Panc1 (cell line): ENCODE measurements at regions not wholly inside any gene's neighbourhood (a gene's known extent, or its start where the extent isn't known, plus 50 kb on each side); places are given as distances from the start of the nearest gene placed in this dataset.

Source experiments
- ATAC-seq: fragments of 200-7000 bp; cut with Tn5 transposase; 2 replicates; pipeline ENCODE4 v1.9.1; 2020; ENCODE audit warnings: mild to moderate bottlenecking, moderate library complexity
- BruUV-seq: library from RNA; stranded (reverse); fragments of 400-500 nt; replicated peaks from 2 replicates; lab custom pipeline; 2021; lab: Mats Ljungman, UMichigan
- CTCF ChIA-PET: fragments of 300-600 bp; sonication (Branson Sonifier 250); formaldehyde crosslinking; loops from one replicate; lab custom pipeline; 2022; ENCODE audit warnings: antibody characterized with exemption; lab: Charles Lee
- POLR2A ChIA-PET: fragments of 300-600 bp; sonication (Branson Sonifier 250); formaldehyde crosslinking; loops from one replicate; lab custom pipeline; 2022; ENCODE audit warnings: antibody characterized with exemption; lab: Charles Lee
- DNase-seq: peaks from one replicate; pipeline ENCODE4 v3.0.0-alpha.2; 2010; ENCODE audit warnings: low read depth, low spot score
- H3K27ac ChIP-seq: 2 replicates; pipeline ENCODE4 v1.5.1; 2011; ENCODE audit warnings: mild to moderate bottlenecking, low read length, inconsistent platforms
- H3K27me3 ChIP-seq: fragments of 200-500 bp; sonication (Bioruptor generic); 2 replicates; pipeline ENCODE4 v1.6.0; 2014; ENCODE audit warnings: low read length, inconsistent platforms; ENCODE audit not compliant: control insufficient read depth, insufficient read depth
- H3K36me3 ChIP-seq: fragments of 200-500 bp; sonication (Bioruptor generic); 2 replicates; pipeline ENCODE4 v1.5.1; 2014; ENCODE audit warnings: inconsistent platforms, mild to moderate bottlenecking, low read length, moderate library complexity; ENCODE audit not compliant: control insufficient read depth, insufficient read depth
- H3K4me1 ChIP-seq: 2 replicates; pipeline ENCODE4 v1.5.1; 2011; ENCODE audit warnings: inconsistent platforms, mild to moderate bottlenecking, low read length, moderate library complexity; ENCODE audit not compliant: control insufficient read depth, insufficient read depth
- H3K4me3 ChIP-seq, 2 experiments: 2 replicates each; pipeline ENCODE4 v1.5.1; 2011 to 2012; ENCODE audit warnings: low read depth in 2 of 2, low read length in 2 of 2, mild to moderate bottlenecking in 2 of 2, inconsistent platforms in 1 of 2, moderate library complexity in 1 of 2
- H3K9me3 ChIP-seq: fragments of 200-500 bp; sonication (Bioruptor generic); 2 replicates; pipeline ENCODE4 v1.5.1; 2014; ENCODE audit warnings: low read depth, mild to moderate bottlenecking, inconsistent platforms, low read length, moderate library complexity; ENCODE audit not compliant: control insufficient read depth, insufficient read depth
- CTCF ChIP-seq: fragments of 450-650 bp; IDR thresholded peaks from 2 replicates; pipeline ENCODE4 v1.5.1; 2017; ENCODE audit warnings: mild to moderate bottlenecking
- POLR2AphosphoS5 ChIP-seq: IDR thresholded peaks from 2 replicates; pipeline ENCODE4 v1.6.1; 2012; ENCODE audit warnings: mild to moderate bottlenecking, low read depth, low read length, moderate library complexity
- REST ChIP-seq, 2 experiments: IDR thresholded peaks; 2 replicates each; pipeline ENCODE4 v1.6.1; 2011 to 2012; ENCODE audit warnings: low read depth in 2 of 2, control low read depth in 1 of 2, low read length in 1 of 2, mild to moderate bottlenecking in 1 of 2, moderate library complexity in 1 of 2; ENCODE audit not compliant: insufficient read depth in 1 of 2
- SIN3A ChIP-seq: IDR thresholded peaks from 2 replicates; pipeline ENCODE4 v1.6.1; 2012; ENCODE audit warnings: low read depth, mild to moderate bottlenecking, low read length, moderate library complexity, borderline replicate concordance; ENCODE audit not compliant: insufficient read depth
- TCF7L2 ChIP-seq: IDR thresholded peaks from 2 replicates; pipeline ENCODE4 v1.6.1; 2011; ENCODE audit warnings: mild to moderate bottlenecking, low read depth, low read length, inconsistent platforms
- in situ Hi-C: cut with HindIII; loops from 2 replicates; pipeline ENCODE4 v1.10.0; 2016; ENCODE audit warnings: low sequenced_read_pairs, low pct_unique_long_range_greater_than_20kb
- intact Hi-C: fragments of 100-400 bp; cut with micrococcal nuclease; formaldehyde crosslinking; loops from one replicate; pipeline ENCODE4 v1.10.0; 2022; ENCODE audit not compliant: unreplicated experiment

- H3K4me3 ChIP-seq = no peak overlapping the region
- H3K27me3 ChIP-seq = no peaks in the 10 kb centered on the region
- DNase-seq = no peak
- CTCF ChIA-PET = no interaction called here
- H3K36me3 ChIP-seq = no peaks in the 10 kb centered on the region
- no peak for TF ChIP-seq REST (IDR thresholded peaks at IDR 0.05; ENCODE audit: insufficient read depth in 1 of 2, low read depth in 2 of 2, low read length in 1 of 2)
- TF ChIP-seq SIN3A = no peak
- TF ChIP-seq CTCF = no peak
- no peak for TF ChIP-seq TCF7L2
- no peak for TF ChIP-seq POLR2AphosphoS5
- H3K27ac ChIP-seq = no peak overlapping the region
- in situ Hi-C loops = no loop called here
- intact Hi-C loops = no loop called here
- POLR2A ChIA-PET = no interaction called here
- BruUV-seq = no TSS peak
- ATAC-seq = no peak
- H3K9me3 ChIP-seq = no peaks in the 10 kb centered on the region
- H3K4me1 ChIP-seq = no peaks in the 10 kb centered on the region
Measured at GRCh38 chr12:28891126-28891525, 258.0 kb upstream of the FAR2 start.

GRCh38 chr12:28893365-28893764 lies 255.7 kb upstream of the FAR2 start:
- POLR2A ChIA-PET = no interaction called here
- in situ Hi-C loops = no loop called here
- ATAC-seq = no peak
- CTCF ChIA-PET = no interaction called here
- no peak for DNase-seq
- Histone ChIP-seq H3K36me3 (no peaks in the 10 kb centered on the region), H3K27ac (no peak overlapping the region), H3K4me3 (no peak overlapping the region), H3K27me3 (no peaks in the 10 kb centered on the region), H3K4me1 (no peaks in the 10 kb centered on the region), H3K9me3 (no peaks in the 10 kb centered on the region)
- TF ChIP-seq REST (IDR thresholded peaks at IDR 0.05; ENCODE audit: insufficient read depth in 1 of 2, low read depth in 2 of 2, low read length in 1 of 2) = no peak
- TF ChIP-seq SIN3A = no peak
- TF ChIP-seq POLR2AphosphoS5 = no peak
- TF ChIP-seq CTCF = no peak
- no TSS peak for BruUV-seq
- intact Hi-C loops = no loop called here
